Nephron progenitor cell (in vitro differentiated cells): ENCODE measurements at regions not wholly inside any gene's neighbourhood (a gene's known extent, or its start where the extent isn't known, plus 50 kb on each side); places are given as distances from the start of the nearest gene placed in this dataset.
"Not testable (repeated sequence)": the region's sequence is repeated elsewhere in the genome, so short reads cannot be mapped to it uniquely, and the experiment has no call there.

Experiments
- DNase-seq: peaks from one replicate; pipeline ENCODE4 v3.0.0; 2021
- H3K27ac Mint-ChIP-seq: 2 replicates; pipeline ENCODE4 v1.8.0; 2021; ENCODE audit warnings: mild to moderate bottlenecking, moderate library complexity, mixed read lengths
- H3K27me3 Mint-ChIP-seq: 2 replicates; pipeline ENCODE4 v1.8.0; 2021; ENCODE audit warnings: mild to moderate bottlenecking, low read depth, mixed read lengths; ENCODE audit not compliant: poor library complexity
- H3K36me3 Mint-ChIP-seq: 2 replicates; pipeline ENCODE4 v1.8.0; 2021; ENCODE audit warnings: low read depth, mixed read lengths
- H3K4me1 Mint-ChIP-seq: 2 replicates; pipeline ENCODE4 v1.8.0; 2021; ENCODE audit warnings: mixed read lengths
- H3K4me3 Mint-ChIP-seq: 2 replicates; pipeline ENCODE4 v1.8.0; 2021; ENCODE audit warnings: mild to moderate bottlenecking, moderate library complexity, mixed read lengths
- H3K9me3 Mint-ChIP-seq: 2 replicates; pipeline ENCODE4 v1.8.0; 2021; ENCODE audit warnings: mild to moderate bottlenecking, moderate library complexity, mixed read lengths
- TF ChIP-seq, protein P1 (sequence below): fragments of 200-600 bp; sonication (generic); IDR thresholded peaks from 2 replicates; pipeline ENCODE4 v1.5.0; 2021; ENCODE audit warnings: antibody characterized with exemption

GRCh38 chr13:19123502-19123901, 58.1 kb downstream of the TUBA3C start:
- Mint-ChIP-seq H3K27ac (no peak overlapping the region), H3K4me3 (no peak overlapping the region), H3K4me1 (no peaks in the 10 kb centered on the region), H3K9me3 (peaks cover 98% of the 10 kb centered on the region), H3K36me3 (no peaks in the 10 kb centered on the region), H3K27me3 (no peaks in the 10 kb centered on the region)
- no peak for DNase-seq
- TF ChIP-seq, protein P1, sequence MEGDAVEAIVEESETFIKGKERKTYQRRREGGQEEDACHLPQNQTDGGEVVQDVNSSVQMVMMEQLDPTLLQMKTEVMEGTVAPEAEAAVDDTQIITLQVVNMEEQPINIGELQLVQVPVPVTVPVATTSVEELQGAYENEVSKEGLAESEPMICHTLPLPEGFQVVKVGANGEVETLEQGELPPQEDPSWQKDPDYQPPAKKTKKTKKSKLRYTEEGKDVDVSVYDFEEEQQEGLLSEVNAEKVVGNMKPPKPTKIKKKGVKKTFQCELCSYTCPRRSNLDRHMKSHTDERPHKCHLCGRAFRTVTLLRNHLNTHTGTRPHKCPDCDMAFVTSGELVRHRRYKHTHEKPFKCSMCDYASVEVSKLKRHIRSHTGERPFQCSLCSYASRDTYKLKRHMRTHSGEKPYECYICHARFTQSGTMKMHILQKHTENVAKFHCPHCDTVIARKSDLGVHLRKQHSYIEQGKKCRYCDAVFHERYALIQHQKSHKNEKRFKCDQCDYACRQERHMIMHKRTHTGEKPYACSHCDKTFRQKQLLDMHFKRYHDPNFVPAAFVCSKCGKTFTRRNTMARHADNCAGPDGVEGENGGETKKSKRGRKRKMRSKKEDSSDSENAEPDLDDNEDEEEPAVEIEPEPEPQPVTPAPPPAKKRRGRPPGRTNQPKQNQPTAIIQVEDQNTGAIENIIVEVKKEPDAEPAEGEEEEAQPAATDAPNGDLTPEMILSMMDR: no peak

GRCh38 chr13:19117913-19118739, 63.5 kb downstream of the TUBA3C start:
- H3K27ac Mint-ChIP-seq: no peak overlapping the region
- no peak overlapping the region for H3K4me3 Mint-ChIP-seq
- peaks cover 100% of the 10 kb centered on the region for H3K9me3 Mint-ChIP-seq
- no peak for DNase-seq
- no peaks in the 10 kb centered on the region for H3K27me3 Mint-ChIP-seq
- TF ChIP-seq, protein P1: no peak
- H3K4me1 Mint-ChIP-seq: no peaks in the 10 kb centered on the region
- peaks cover 8% of the 10 kb centered on the region for H3K36me3 Mint-ChIP-seq

- H3K27ac Mint-ChIP-seq, H3K4me1 Mint-ChIP-seq, H3K4me3 Mint-ChIP-seq, H3K27me3 Mint-ChIP-seq, DNase-seq, H3K36me3 Mint-ChIP-seq: not testable (repeated sequence)
- peaks cover 52% of the 10 kb centered on the region for H3K9me3 Mint-ChIP-seq
Observed at GRCh38 chr13:19109225-19109624, 72.4 kb downstream of the TUBA3C start.

GRCh38 chr13:19103140-19103539, 78.5 kb downstream of the TUBA3C start:
- Mint-ChIP-seq H3K9me3 (peaks cover 50% of the 10 kb centered on the region), H3K4me1 (no peaks in the 10 kb centered on the region), H3K36me3 (no peaks in the 10 kb centered on the region), H3K27ac (no peak overlapping the region), H3K4me3 (no peak overlapping the region), H3K27me3 (no peaks in the 10 kb centered on the region)
- DNase-seq: no peak
- TF ChIP-seq, protein P1: no peak

GRCh38 chr13:19093369-19093768, 88.3 kb downstream of the TUBA3C start:
- H3K27me3 Mint-ChIP-seq: peaks cover 3% of the 10 kb centered on the region
- peaks cover 5% of the 10 kb centered on the region for H3K36me3 Mint-ChIP-seq
- TF ChIP-seq, protein P1: no peak
- DNase-seq: no peak
- peaks cover 90% of the 10 kb centered on the region for H3K9me3 Mint-ChIP-seq
- no peak overlapping the region for H3K27ac Mint-ChIP-seq
- H3K4me3 Mint-ChIP-seq: no peak overlapping the region
- H3K4me1 Mint-ChIP-seq: no peaks in the 10 kb centered on the region

DNA sequence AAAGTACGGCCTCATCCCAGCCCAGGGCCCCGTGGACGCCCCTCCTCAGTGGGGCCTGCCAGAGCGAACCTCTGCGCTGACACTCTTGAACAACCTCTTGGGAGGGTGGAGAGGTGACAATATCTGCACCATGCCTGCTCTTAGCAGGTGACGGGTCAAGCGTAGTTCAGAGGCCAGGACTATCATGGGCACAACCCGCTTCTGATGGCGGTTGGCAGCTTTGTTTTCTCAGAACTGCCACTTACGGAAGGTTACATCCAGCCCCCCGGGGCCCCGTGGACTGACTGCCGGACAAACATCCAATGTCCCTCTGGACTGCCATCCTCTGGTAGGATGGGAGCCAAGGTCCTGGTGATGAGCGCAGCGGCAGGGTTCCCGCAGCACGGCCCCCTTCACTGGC, 91.1 kb downstream of the TUBA3C start:
- TF ChIP-seq, protein P1: no peak
- DNase-seq: no peak
- H3K36me3 Mint-ChIP-seq: peaks cover 5% of the 10 kb centered on the region
- no peak overlapping the region for H3K27ac Mint-ChIP-seq
- H3K4me3 Mint-ChIP-seq: no peak overlapping the region
- H3K4me1 Mint-ChIP-seq: no peaks in the 10 kb centered on the region
- peaks cover 88% of the 10 kb centered on the region for H3K9me3 Mint-ChIP-seq
- peaks cover 3% of the 10 kb centered on the region for H3K27me3 Mint-ChIP-seq
